ENCODE measurements at regions not wholly inside any gene's neighbourhood (a gene's known extent, or its start where the extent isn't known, plus 50 kb on each side); places are given as distances from the start of the nearest gene placed in this dataset.

DNA sequence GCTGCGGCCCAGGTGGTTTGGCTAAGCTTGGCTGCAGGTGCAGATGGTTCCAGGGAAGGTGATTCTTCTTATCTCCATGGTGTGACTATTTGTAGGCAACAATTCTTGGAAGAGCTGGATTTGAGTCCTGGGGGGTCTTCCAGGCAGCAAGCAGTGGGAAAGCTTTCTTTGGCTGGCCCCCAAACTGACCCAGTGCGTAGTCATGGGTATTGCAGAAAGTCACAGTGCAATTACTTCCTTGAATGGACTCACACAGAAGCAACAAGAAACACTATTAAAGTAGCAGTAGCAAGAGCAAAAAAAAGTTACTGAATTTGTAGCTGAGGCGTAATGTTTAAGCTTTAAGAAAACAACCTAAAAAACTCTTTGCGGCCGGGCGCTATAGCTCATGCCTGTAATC, 293.6 kb upstream of the ATP5MC3 start:
- Histone ChIP-seq H3K4me3 (ENCODE audit: low read length) (no peak overlapping the region), H3K27me3 (ENCODE audit: control insufficient read depth, insufficient read depth, low read length) (no peaks in the 10 kb centered on the region), H3K36me3 (ENCODE audit: insufficient read depth, low read length) (no peaks in the 10 kb centered on the region), H3K9me3 (replicated peaks; ENCODE audit: low read length) (no peaks in the 10 kb centered on the region), H3K4me1 (ENCODE audit: control insufficient read depth, insufficient read depth, low read length) (no peaks in the 10 kb centered on the region), H3K9ac (ENCODE audit: low read depth, low read length) (no peak overlapping the region), H3K4me2 (ENCODE audit: low read length) (no peak overlapping the region)

DNA sequence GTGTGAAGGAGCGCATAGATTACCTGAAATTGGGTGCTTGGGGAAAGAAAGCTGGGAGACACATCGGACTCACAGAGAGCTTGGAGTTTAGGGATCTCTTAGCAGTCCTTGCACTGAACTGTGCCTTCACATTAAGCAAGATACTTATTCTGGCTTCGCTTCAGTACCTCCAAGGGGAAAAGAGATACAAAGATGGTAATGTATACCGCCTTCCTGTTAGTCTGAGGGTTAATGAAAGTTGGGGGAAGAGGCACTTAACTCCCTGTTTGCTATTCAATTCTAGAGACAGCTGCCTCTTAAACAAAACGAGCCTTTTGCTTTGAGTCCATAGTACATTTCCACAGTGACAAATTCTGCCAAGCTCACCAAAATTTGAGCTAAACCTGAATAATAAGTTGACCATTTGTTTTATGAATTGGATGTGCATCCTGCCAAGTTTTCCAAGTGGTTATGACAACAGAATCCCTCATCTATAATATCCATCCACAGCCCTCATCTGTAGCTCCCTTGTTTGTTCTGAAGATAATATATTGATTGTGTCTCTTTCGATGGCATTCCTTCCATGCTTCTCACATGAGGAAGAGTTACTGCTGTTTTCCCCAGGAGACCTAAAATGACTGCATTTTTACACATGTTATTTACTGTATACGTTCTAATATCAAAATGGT, 287.1 kb upstream of the ATP5MC3 start:
- Histone ChIP-seq H3K4me1 (ENCODE audit: control insufficient read depth, insufficient read depth, low read length) (no peaks in the 10 kb centered on the region), H3K36me3 (ENCODE audit: insufficient read depth, low read length) (no peaks in the 10 kb centered on the region), H3K4me2 (ENCODE audit: low read length) (no peak overlapping the region), H3K4me3 (ENCODE audit: low read length) (no peak overlapping the region), H3K9me3 (replicated peaks; ENCODE audit: low read length) (no peaks in the 10 kb centered on the region), H3K27me3 (ENCODE audit: control insufficient read depth, insufficient read depth, low read length) (peaks cover 4% of the 10 kb centered on the region), H3K9ac (ENCODE audit: low read depth, low read length) (no peak overlapping the region)

DNA sequence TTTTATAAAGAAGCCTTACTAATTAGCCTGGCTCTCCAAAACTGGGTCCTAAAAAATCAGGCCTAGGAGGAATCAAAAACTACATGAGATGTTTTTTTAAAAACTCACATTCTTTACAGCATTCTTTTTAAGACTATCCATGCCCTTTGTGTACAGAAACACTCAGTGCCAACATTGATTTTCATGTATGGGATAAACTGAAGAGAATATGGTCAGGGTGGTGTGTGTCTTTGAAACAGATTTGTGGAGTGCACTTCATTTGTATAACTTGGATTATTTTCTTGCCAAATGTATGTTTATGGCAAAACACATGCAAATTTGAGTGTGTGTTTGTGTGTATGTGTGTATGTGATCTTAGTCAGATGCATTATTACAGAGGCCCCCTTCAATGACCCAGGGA, 283.6 kb upstream of the ATP5MC3 start:
- Histone ChIP-seq H3K4me3 (ENCODE audit: low read length) (no peak overlapping the region), H3K4me2 (ENCODE audit: low read length) (no peak overlapping the region), H3K36me3 (ENCODE audit: insufficient read depth, low read length) (no peaks in the 10 kb centered on the region), H3K9ac (ENCODE audit: low read depth, low read length) (no peak overlapping the region), H3K27me3 (ENCODE audit: control insufficient read depth, insufficient read depth, low read length) (peaks cover 4% of the 10 kb centered on the region), H3K9me3 (replicated peaks; ENCODE audit: low read length) (no peaks in the 10 kb centered on the region), H3K4me1 (ENCODE audit: control insufficient read depth, insufficient read depth, low read length) (no peaks in the 10 kb centered on the region)

DNA sequence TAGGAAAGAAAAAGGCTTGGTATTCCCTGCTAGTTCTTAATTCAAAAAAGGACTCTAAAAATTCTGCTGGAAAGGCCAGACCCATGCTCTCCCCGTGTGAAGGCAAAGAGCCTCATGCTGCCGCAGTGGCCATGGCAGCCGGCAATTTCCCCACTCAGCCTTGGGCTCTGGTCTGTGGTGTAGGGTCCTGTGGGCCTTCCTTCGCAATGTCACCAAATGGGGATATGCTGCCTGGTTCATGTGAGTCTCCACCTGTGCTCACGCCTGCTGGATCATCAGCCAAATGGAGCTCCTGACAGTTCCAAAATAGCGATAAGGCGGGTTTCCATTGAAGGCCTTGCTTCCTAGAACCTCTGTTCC, 282.8 kb upstream of the ATP5MC3 start:
- peaks cover 4% of the 10 kb centered on the region for H3K27me3 ChIP-seq (ENCODE audit: control insufficient read depth, insufficient read depth, low read length)
- no peak overlapping the region for H3K4me3 ChIP-seq (ENCODE audit: low read length)
- H3K9me3 ChIP-seq (replicated peaks; ENCODE audit: low read length) = no peaks in the 10 kb centered on the region
- no peak overlapping the region for H3K4me2 ChIP-seq (ENCODE audit: low read length)
- no peak overlapping the region for H3K9ac ChIP-seq (ENCODE audit: low read depth, low read length)
- no peaks in the 10 kb centered on the region for H3K36me3 ChIP-seq (ENCODE audit: insufficient read depth, low read length)
- no peaks in the 10 kb centered on the region for H3K4me1 ChIP-seq (ENCODE audit: control insufficient read depth, insufficient read depth, low read length)

DNA sequence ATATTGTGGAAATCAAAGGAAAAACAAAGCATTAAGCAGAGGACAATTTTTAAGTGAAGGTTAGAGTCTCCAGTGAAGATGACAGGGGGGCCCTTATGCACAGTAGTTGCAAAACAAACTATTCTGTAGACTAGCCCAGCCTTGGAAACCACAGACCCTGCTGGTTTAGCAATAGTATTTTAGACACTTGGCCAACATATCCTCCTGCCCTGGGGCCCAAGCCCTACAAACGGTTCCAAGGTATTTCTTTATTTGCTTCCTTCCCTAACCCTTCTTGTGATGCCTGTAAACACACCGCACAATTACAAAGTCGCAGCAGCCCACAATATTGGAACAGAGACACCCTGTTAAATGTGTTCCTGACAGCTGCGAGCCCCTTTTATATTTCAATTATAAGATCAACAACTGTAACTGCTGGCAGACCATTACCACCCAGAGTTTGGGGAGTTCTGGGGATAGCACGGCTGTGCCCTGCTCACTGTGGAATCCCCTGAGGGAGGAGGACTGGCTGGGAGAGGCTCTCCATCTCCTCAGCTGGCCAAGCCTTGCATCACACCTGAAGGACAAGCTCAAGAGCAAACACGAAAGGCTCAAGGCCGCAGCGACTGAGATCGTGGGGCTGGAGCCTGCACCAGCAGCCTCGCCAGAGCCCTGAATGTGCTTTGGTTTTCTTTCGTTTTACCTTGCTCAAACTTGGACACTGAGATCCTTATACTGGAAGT, 282.2 kb upstream of the ATP5MC3 start:
- no peak overlapping the region for H3K4me3 ChIP-seq (ENCODE audit: low read length)
- H3K4me1 ChIP-seq (ENCODE audit: control insufficient read depth, insufficient read depth, low read length) = no peaks in the 10 kb centered on the region
- no peak overlapping the region for H3K9ac ChIP-seq (ENCODE audit: low read depth, low read length)
- no peaks in the 10 kb centered on the region for H3K9me3 ChIP-seq (replicated peaks; ENCODE audit: low read length)
- no peak overlapping the region for H3K4me2 ChIP-seq (ENCODE audit: low read length)
- peaks cover 4% of the 10 kb centered on the region for H3K27me3 ChIP-seq (ENCODE audit: control insufficient read depth, insufficient read depth, low read length)
- H3K36me3 ChIP-seq (ENCODE audit: insufficient read depth, low read length) = no peaks in the 10 kb centered on the region

DNA sequence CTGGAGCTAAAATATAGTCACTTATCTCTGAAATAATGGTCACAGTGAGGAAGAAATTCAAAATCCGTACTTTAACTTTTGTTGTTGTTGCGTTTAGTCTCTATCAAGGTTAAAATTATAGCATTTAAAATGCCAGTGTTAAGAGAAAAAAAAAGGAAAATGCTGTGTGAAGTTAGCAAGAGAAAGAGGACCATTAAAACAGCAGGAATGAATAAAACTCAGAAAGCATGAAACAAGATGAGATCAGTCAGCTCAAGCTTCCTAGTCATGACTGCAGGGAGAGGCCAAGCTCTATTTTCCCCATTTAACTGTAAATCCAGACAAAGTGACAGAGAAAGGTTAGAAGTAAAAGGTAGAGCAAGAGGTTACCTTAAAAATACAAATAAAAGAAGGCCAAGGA, 281.7 kb upstream of the ATP5MC3 start:
- Histone ChIP-seq H3K9me3 (replicated peaks; ENCODE audit: low read length) (no peaks in the 10 kb centered on the region), H3K4me1 (ENCODE audit: control insufficient read depth, insufficient read depth, low read length) (no peaks in the 10 kb centered on the region), H3K36me3 (ENCODE audit: insufficient read depth, low read length) (no peaks in the 10 kb centered on the region), H3K4me2 (ENCODE audit: low read length) (no peak overlapping the region), H3K4me3 (ENCODE audit: low read length) (no peak overlapping the region), H3K27me3 (ENCODE audit: control insufficient read depth, insufficient read depth, low read length) (peaks cover 4% of the 10 kb centered on the region), H3K9ac (ENCODE audit: low read depth, low read length) (no peak overlapping the region)

DNA sequence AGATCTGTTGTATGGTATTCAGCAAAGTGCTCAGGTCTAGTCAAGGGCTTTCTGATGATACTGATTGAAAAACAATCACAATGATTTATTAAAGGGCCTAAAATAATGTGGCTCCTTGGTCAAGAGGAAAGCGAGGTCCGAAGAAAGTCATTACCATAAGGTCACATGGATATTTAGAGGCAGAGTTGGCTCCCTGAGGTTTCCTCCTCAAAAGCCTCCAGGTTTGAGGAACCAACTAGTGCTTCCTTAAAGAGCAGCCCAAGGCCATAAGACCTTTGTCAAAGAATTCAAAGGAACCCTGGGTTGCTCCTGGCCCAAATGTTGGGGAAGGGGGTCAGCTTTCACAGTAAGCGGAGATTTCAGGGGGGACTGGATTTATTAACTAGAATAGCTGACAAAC, 280.7 kb upstream of the ATP5MC3 start:
- no peaks in the 10 kb centered on the region for H3K4me1 ChIP-seq (ENCODE audit: control insufficient read depth, insufficient read depth, low read length)

DNA sequence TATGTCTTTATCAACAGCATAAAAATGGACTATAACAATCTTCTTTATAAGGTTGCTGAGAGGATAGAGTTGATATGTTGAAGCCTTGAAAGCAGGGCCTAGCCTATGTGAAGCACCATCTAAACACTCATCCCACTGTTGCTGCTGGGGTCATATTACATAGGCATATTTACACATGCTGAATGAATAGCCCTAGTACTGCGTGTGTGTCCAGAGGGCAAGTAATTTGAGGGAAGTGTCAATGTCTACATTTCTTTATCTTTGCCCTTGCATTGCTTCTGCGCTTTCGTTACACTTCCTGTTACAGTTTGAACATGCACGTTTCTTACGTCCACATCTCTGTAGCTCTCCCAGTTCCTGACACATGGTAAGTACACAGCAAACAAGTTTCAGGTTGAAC, 280.3 kb upstream of the ATP5MC3 start:
- H3K4me1 ChIP-seq (ENCODE audit: control insufficient read depth, insufficient read depth, low read length) = no peaks in the 10 kb centered on the region
- H3K27me3 ChIP-seq (ENCODE audit: control insufficient read depth, insufficient read depth, low read length) = peaks cover 4% of the 10 kb centered on the region
- H3K4me3 ChIP-seq (ENCODE audit: low read length) = no peak overlapping the region
- H3K36me3 ChIP-seq (ENCODE audit: insufficient read depth, low read length) = no peaks in the 10 kb centered on the region
- H3K4me2 ChIP-seq (ENCODE audit: low read length) = no peak overlapping the region
- no peak overlapping the region for H3K9ac ChIP-seq (ENCODE audit: low read depth, low read length)
- no peaks in the 10 kb centered on the region for H3K9me3 ChIP-seq (replicated peaks; ENCODE audit: low read length)

More for the DNA sequence above, 280.7 kb upstream of the ATP5MC3 start:
- Histone ChIP-seq H3K4me2 (ENCODE audit: low read length) (no peak overlapping the region), H3K9me3 (replicated peaks; ENCODE audit: low read length) (no peaks in the 10 kb centered on the region), H3K27me3 (ENCODE audit: control insufficient read depth, insufficient read depth, low read length) (peaks cover 6% of the 10 kb centered on the region), H3K36me3 (ENCODE audit: insufficient read depth, low read length) (no peaks in the 10 kb centered on the region), H3K4me3 (ENCODE audit: low read length) (no peak overlapping the region), H3K9ac (ENCODE audit: low read depth, low read length) (no peak overlapping the region)

DNA sequence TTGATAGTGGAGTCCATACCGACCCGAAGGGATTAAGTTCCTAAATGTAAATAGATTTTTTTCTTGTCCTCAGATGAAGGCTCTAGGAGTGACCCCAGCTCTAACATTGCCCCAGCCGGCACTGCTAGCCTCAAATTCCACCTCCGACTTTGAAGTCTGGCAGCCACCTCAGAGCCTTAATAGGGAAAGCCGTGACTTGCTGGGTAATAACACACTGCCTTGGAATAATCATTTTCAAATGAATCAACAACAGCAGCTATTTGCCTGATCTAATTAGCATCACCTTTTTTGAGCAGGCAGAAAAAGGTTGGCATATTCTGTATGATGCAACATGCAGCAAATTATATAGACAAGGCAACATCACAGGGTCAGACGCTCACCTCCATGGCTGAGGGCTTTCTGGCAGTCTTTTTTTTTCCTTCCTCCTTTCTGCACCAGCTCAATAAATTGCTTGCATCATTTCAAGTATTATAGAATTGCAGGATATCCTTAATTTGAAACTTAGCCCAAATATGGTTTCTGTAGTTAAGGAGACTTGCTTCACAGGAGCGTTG, 276.5 kb upstream of the ATP5MC3 start:
- Histone ChIP-seq H3K9me3 (replicated peaks; ENCODE audit: low read length) (no peaks in the 10 kb centered on the region), H3K4me1 (ENCODE audit: control insufficient read depth, insufficient read depth, low read length) (no peaks in the 10 kb centered on the region), H3K9ac (ENCODE audit: low read depth, low read length) (no peak overlapping the region), H3K36me3 (ENCODE audit: insufficient read depth, low read length) (no peaks in the 10 kb centered on the region), H3K4me3 (ENCODE audit: low read length) (no peak overlapping the region), H3K27me3 (ENCODE audit: control insufficient read depth, insufficient read depth, low read length) (peaks cover 4% of the 10 kb centered on the region), H3K4me2 (ENCODE audit: low read length) (no peak overlapping the region)

DNA sequence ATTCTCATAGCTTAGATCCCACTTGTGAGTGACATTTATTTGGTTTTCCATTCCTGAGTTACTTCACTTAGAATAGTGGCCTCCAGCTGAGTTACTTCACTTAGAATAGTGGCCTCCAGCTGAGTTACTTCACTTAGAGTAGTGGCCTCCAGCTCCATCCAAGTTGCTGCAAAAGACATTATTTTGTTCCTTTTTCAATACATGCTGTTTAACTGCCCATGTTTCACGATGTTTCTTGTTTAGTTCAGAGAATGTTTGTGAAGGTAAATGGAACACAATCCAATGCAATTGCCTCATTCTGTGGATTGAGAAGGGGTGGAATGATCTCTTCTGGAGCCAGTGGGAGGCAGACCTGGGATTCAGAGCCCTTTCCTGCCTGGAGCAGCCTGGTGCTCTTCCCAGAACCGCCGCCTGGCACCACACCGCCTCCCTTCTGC, 273.5 kb upstream of the ATP5MC3 start:
- H3K9me3 ChIP-seq (replicated peaks; ENCODE audit: low read length) = no peaks in the 10 kb centered on the region
- H3K4me1 ChIP-seq (ENCODE audit: control insufficient read depth, insufficient read depth, low read length) = no peaks in the 10 kb centered on the region
- H3K4me3 ChIP-seq (ENCODE audit: low read length) = no peak overlapping the region

DNA sequence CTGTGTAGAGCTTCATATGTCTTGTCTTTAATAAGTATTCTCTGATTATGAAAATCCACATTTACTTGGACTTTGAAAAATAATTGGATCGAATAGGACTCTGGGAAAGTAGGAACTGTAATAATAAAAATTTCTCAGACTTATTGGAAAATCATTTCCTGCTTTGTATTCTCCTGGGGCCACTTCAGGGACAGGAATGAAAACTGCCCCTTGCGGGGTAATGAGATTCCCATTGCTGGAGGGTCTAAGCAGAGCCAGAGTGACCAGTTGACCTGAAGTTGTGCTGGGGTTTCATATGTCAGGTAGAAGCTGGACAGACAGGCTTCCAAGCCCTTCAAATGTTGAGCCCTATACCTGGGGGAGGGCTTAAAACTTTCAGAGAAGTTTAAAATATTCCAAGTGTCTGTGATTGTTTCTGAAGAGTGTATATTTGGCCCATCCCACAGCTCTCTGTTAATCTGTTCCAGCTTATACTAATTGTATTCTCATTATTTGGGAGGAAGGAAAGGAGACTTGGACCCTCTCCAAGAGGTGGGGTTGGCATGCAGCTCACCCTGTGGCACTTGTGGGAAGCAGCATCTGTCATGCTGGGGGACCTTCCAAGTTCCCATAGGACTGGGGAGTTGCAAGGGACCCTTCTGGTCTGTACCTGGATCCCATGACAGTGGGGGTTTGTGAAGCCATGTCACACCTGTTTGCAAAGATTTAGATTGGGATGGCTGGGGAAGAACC, 268.7 kb upstream of the ATP5MC3 start:
- H3K4me1 ChIP-seq (ENCODE audit: control insufficient read depth, insufficient read depth, low read length) = no peaks in the 10 kb centered on the region
- H3K9ac ChIP-seq (ENCODE audit: low read depth, low read length) = no peak overlapping the region
- H3K4me2 ChIP-seq (ENCODE audit: low read length) = no peak overlapping the region
- H3K36me3 ChIP-seq (ENCODE audit: insufficient read depth, low read length) = no peaks in the 10 kb centered on the region
- H3K9me3 ChIP-seq (replicated peaks; ENCODE audit: low read length) = no peaks in the 10 kb centered on the region
- H3K4me3 ChIP-seq (ENCODE audit: low read length) = no peak overlapping the region
- H3K27me3 ChIP-seq (ENCODE audit: control insufficient read depth, insufficient read depth, low read length) = no peaks in the 10 kb centered on the region

More for the DNA sequence above, 273.5 kb upstream of the ATP5MC3 start:
- H3K9ac ChIP-seq (ENCODE audit: low read depth, low read length) = no peak overlapping the region
- no peak overlapping the region for H3K4me2 ChIP-seq (ENCODE audit: low read length)
- peaks cover 4% of the 10 kb centered on the region for H3K27me3 ChIP-seq (ENCODE audit: control insufficient read depth, insufficient read depth, low read length)
- H3K36me3 ChIP-seq (ENCODE audit: insufficient read depth, low read length) = no peaks in the 10 kb centered on the region
